Renal pelvis (tissue), 1 donor: ENCODE measurements at regions not wholly inside any gene's neighbourhood (a gene's known extent, or its start where the extent isn't known, plus 50 kb on each side); places are given as distances from the start of the nearest gene placed in this dataset.

Source experiments
- DNase-seq: peaks from one replicate; pipeline ENCODE4 v3.0.0-alpha.2; 2013

- no peak for DNase-seq
Measured at GRCh38 chr14:100399052-100399849, 76.1 kb downstream of the SLC25A47 start.

DNA sequence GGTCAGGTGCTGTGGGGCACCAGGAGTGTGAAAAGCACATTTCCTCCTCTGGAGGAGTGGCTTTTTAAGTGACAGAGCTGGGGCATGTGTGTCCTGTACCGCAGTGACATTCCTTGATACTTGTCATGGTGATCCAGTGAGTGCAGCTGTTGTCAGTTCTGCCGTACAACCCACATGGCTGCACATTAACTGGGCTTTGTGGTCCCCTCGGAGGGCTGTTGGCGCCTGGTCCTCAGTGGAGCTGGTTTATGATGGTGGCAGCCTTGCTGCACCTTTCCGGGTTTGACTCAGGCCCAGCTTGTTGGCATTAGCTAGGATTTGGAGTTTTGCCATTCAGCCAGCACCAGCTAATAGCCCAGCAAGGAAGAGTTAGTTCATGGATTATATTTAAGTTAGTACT is 77.0 kb downstream of the SLC25A47 start:
- DNase-seq = no peak

DNA sequence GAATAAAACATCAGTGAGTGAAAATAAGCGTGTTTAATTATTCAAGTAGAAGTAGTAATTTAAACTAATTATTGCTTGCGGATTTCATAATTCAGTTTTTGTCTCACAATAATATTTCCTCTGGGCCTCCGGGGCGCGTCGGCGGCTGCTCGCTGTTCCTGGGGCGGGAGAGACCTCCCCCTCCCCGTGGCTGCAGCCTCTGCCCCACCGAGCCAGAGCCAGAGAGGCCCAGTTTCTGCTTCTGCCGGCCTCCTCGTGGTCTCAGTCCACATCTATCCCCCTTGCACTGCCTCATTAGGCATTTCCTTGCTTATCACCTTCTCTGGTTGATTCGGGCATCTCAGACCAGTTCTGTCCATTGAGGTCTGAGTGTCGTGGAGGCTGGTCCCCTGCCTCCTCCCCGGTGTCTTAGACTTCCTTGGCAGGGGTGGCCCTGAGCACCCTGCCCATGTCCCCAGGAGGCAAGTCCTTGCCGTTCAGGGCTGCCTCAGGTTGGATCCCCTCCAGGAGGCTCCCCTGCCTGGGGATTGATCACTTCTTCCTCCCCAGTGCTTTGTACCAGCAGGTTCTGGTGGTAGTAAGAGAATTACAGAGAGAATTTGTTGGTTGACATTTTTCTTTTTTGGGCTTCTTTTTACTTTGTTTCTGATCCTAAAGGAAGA is 78.0 kb downstream of the SLC25A47 start:
- DNase-seq = no peak

DNA sequence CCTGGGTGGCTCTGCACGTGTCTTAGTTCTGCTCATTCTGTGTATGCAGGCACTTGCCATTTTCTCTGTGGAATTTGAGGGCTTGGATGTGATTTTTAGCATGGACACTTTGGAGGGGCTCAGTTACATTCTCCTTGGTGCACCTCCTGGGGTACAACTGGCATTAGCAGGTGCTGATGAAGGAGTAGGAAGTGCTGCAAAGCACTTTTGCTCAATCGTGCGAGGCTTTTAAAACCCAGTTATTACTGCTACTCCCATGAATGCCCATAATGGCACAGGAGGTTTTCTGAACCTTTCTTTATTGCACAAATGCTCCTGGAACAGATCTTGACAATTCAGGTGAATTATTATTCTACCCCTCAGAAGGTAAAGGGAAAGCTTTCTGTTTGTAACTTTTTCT is 78.7 kb downstream of the SLC25A47 start:
- DNase-seq = no peak

- DNase-seq = no peak
Measured at GRCh38 chr14:100402631-100403030, 79.5 kb downstream of the SLC25A47 start.

GRCh38 chr14:100403105-100403504 is 80.0 kb downstream of the SLC25A47 start:
- no peak for DNase-seq

DNA sequence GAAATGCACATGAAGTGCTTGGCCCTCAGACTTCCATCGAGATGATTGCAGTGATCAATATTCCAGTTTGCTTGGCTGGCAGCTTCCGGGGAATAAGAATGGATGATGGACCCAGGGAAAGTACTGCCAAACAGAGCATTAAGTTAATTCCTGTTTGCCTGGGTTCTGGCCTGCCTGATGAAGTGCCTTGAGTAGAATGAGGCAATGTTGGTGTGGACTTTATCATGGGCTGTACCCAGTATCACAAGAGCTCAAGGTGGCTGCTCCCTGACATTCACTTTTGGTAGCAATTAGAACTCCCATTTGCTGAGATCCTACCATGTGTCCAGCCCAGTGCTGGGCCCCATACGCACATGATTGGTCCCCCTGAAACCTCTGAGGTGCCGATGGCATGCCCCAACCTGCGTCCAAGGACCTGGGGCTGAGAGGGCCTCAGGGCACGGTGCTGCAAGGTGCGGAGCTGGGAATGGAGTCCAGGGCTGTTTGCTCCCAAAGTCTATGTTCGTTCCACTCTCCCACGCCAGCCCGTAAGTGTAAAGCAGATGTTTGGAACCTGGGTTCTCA is 80.7 kb downstream of the SLC25A47 start:
- DNase-seq = no peak

- no peak for DNase-seq
Measured at GRCh38 chr14:100404419-100404818, 81.3 kb downstream of the SLC25A47 start.

GRCh38 chr14:100405760-100406455 is 82.8 kb downstream of the SLC25A47 start:
- no peak for DNase-seq

DNA sequence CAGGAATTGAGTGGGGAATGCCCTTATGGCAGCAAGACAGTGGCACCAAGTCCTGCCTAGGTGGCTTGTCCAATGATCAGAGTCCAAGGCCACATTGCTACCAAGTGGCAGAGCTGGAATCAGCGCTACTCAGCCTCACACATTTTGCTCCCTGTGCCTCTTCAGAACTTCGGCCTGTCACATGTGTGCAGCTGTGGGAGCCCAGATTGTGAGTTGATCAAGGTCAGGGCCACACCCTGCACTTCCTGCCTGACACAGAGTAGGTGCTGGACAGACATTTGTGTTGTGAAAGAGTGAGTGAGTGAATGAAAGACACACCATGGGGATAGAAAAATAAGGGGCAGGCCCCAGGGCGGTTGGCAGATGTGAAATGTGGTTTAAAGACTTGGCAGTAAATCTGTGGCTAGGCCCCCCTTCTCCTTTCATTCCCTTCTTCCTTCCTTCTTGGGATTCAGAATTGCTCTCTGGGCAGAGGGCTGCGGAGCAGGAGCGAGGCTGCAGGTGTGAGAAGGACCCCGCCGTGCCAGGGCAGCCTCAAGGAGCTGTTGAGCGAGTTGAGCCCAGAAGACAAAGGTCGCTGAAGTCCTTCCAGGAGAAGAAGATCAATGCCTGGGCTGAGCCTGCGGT is 83.5 kb downstream of the SLC25A47 start:
- no peak for DNase-seq

DNA sequence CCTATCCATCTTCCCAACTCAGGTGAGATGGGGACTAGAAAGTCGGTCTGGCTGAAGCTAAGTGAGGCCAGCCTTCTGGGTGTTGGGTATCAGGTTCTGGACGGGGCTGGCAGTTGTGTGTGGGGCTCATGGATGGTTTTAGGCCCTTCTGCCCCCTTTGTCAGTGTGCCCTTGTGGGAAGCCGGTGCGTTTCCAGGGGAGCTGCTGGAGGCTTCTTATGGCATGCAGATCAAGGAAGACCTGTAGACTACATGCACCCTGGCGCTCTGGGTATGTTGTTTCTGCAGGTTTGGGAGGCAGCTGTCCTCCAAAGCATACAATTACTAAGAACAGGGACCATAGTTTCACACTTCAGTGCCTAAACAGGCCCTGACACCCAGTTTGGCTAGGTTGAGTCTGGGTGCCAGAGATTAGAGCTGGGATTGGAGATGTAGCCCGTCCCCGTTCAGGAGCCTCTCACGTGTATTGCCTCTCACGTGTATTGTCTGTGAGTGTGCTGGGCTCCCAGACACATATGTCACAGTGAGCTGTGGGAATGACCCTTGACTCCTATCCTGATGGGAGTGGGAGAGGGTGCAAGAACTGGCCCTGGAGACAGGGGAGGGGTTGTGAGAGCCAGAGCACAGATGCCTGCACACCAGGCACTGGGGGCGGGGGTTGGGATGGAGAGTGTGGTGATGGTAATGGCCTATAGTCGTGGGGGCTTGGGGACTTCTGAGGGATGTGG is 84.4 kb downstream of the SLC25A47 start:
- no peak for DNase-seq

DNA sequence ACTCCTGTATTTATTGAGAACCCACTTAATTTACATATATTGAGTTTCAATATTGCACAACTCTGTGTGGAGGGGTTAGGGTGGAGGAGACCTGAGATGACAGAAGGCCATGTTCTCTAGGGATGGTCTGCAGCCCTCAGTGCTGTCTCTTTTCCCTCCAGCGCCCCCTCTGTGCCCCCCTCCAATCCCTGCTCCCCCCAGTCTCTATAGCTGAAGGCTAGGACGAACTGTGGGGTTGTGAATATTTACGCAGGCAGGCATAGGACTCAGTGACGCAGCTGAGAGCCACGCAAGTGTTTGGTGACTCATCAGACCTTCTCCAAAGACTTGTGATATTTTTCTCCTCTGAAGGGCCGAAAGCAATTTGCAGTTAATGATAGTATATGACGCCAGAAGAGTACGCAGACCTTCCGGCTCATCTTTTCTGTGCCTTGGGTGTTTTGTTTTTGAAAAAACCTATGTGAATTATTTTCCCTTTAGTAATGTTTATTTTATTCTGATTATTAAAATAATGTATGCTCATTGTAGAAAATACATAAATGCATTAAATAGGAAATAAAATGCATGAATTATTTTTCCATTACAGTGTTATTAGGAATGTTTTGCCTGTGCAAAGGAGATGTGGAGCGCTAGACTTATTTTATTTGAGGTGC is 85.3 kb downstream of the SLC25A47 start:
- no peak for DNase-seq

GRCh38 chr14:100409003-100409360 is 85.8 kb downstream of the SLC25A47 start:
- DNase-seq = no peak

DNA sequence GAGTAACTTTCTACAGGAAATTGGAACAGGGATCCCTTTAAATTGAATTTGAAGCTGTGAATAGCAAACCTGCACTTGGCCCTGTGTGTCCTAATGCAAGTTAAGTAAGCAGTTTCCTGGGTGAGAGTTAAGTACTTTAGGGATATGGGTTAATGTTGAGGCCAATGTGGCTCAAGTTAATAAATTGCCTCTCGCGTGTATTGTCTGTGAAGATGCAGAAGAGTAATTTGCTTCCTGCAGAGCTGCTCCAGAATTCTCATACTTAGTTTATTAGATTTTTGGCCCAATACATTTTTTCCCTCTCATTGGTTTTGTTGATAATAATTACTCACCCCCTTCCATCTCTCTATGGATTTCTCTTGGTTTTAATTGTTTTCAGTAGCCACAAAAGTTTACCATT is 86.5 kb downstream of the SLC25A47 start:
- DNase-seq = no peak

DNA sequence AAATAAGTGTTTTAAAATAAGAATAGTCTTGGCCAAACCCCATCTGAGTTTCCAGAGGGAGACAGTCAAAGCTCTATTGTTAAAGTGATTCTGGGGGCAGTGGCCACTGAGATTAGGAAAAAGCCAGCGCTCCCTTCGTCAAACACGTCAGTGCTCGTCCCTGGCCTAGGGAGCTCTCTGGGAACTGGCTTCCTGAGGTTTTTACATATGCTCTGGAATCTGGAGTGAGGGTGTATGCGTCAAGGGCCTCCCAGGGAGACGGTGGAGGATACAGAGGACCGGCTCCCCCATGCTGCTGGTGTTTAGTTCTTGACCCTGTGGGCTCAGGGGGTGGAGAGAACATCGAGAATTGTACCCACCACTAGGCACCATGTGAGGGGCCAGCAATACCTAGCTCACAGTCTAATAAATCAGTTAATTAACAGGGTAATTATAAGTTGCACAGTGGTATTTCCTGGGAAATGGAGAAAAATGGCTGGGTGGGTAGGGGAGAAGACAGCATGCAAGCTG is 87.0 kb downstream of the SLC25A47 start:
- no peak for DNase-seq

- no peak for DNase-seq
Measured at GRCh38 chr14:100413699-100414098, 90.6 kb downstream of the SLC25A47 start.

GRCh38 chr14:100415226-100415625 is 92.1 kb downstream of the SLC25A47 start:
- DNase-seq = no peak

DNA sequence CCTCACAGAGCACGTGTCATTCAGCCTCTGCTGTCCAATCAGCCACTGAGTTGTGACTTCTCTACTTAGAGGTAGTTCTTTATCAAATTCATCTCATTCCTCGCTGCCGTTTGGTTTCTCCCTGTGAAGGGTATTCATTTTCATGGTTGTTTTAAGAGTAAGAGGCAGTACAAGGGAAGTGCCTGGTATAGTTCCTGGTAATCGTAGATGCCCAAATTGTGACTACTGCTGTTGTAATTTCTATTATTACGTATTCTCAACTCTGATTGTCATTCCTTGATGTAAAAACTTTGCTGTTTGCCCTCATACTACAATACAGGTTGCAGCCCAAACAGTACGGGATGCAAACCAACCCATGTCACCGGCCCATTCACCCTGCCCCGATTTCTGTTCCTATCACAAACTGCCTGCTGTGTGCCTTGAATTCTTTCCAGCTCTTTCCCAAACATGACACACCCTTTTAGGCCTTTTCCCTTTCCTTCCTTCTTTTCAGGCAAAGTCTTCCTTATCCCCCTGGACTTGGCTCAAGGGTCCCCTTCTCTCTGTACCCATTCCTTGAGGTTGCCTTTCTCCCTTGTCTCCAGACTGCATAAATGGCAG is 93.0 kb downstream of the SLC25A47 start:
- DNase-seq = no peak

GRCh38 chr14:100416921-100417860 is 94.1 kb downstream of the SLC25A47 start:
- DNase-seq = peak; percentile 48
